CD4-positive, CD25-positive, alpha-beta regulatory T cell (primary cell): ENCODE measurements at regions not wholly inside any gene's neighbourhood (a gene's known extent, or its start where the extent isn't known, plus 50 kb on each side); places are given as distances from the start of the nearest gene placed in this dataset.
"Not testable (repeated sequence)": the region's sequence is repeated elsewhere in the genome, so short reads cannot be mapped to it uniquely, and the experiment has no call there.

Experiments used
- ATAC-seq, 2 donors: fragments of 150-1000 bp; cut with Tn5 transposase; one replicate each; pipeline ENCODE4 v1.10.0; 2021; ENCODE audit warnings: low read depth in 2 of 2, moderate number of reproducible peaks in 2 of 2, moderate library complexity in 1 of 2
- DNase-seq, 3 donors: peaks; one replicate each; pipeline versions ENCODE4 v3.0.0 to v3.0.0-alpha.2; 2012 to 2022; ENCODE audit warnings: mixed read lengths in 1 of 3
- H3K27ac ChIP-seq: one replicate; pipeline ENCODE4 v1.7.0; 2013; ENCODE audit warnings: mild to moderate bottlenecking, low read length; ENCODE audit not compliant: insufficient read depth, poor library complexity, severe bottlenecking
- H3K27me3 ChIP-seq: one replicate; pipeline ENCODE4 v1.7.0; 2013; ENCODE audit warnings: low read length; ENCODE audit not compliant: control insufficient read depth, insufficient read depth
- H3K36me3 ChIP-seq: one replicate; pipeline ENCODE4 v1.7.0; 2013; ENCODE audit warnings: mild to moderate bottlenecking, low read length, moderate library complexity; ENCODE audit not compliant: control insufficient read depth, insufficient read depth
- H3K4me1 ChIP-seq: 2 replicates; pipeline ENCODE4 v1.7.0; 2013; ENCODE audit warnings: mild to moderate bottlenecking, low read length; ENCODE audit not compliant: insufficient read depth, control insufficient read depth, poor library complexity, severe bottlenecking
- H3K4me3 ChIP-seq: one replicate; pipeline ENCODE4 v1.7.0; 2013; ENCODE audit warnings: low read depth, mild to moderate bottlenecking, low read length, moderate library complexity
- H3K9me3 ChIP-seq, 2 experiments: 1 replicate in 1 of 2; 2 replicates in 1 of 2; pipeline ENCODE4 v1.7.0; 2013; ENCODE audit warnings: low read length in 2 of 2, mild to moderate bottlenecking in 1 of 2, moderate library complexity in 1 of 2; ENCODE audit not compliant: control insufficient read depth in 2 of 2
- H3K27ac Mint-ChIP-seq, 3 donors: one replicate each; pipeline ENCODE4 v1.8.0; 2020 to 2022; ENCODE audit warnings: mild to moderate bottlenecking in 3 of 3, mixed read lengths in 3 of 3, moderate library complexity in 2 of 3
- H3K27me3 Mint-ChIP-seq: one replicate; pipeline ENCODE4 v1.8.0; 2022; ENCODE audit warnings: mild to moderate bottlenecking, mixed read lengths
- H3K36me3 Mint-ChIP-seq: one replicate; pipeline ENCODE4 v1.8.0; 2020; ENCODE audit warnings: mixed read lengths
- H3K4me1 Mint-ChIP-seq, 4 donors: one replicate each; pipeline ENCODE4 v1.8.0; 2020 to 2022; ENCODE audit warnings: mixed read lengths in 4 of 4, mild to moderate bottlenecking in 1 of 4
- H3K4me3 Mint-ChIP-seq, 4 donors: one replicate each; pipeline ENCODE4 v1.8.0; 2020 to 2022; ENCODE audit warnings: mild to moderate bottlenecking in 4 of 4, mixed read lengths in 4 of 4, moderate library complexity in 3 of 4
- H3K9me3 Mint-ChIP-seq, 7 donors: one replicate each; pipeline ENCODE4 v1.8.0; 2020 to 2022; ENCODE audit warnings: mixed read lengths in 7 of 7, mild to moderate bottlenecking in 3 of 7, moderate library complexity in 2 of 7

- H3K36me3 Mint-ChIP-seq, H3K4me3 ChIP-seq, H3K4me1 Mint-ChIP-seq, H3K36me3 ChIP-seq, DNase-seq, H3K27ac ChIP-seq, H3K9me3 Mint-ChIP-seq, H3K9me3 ChIP-seq, H3K4me3 Mint-ChIP-seq, H3K27me3 ChIP-seq, H3K27me3 Mint-ChIP-seq, H3K27ac Mint-ChIP-seq, H3K4me1 ChIP-seq, ATAC-seq: not testable (repeated sequence)
Observed at GRCh38 chr4:189566900-189567299, 373.8 kb upstream of the FRG1 start.

GRCh38 chr4:189579645-189580044 is 361.0 kb upstream of the FRG1 start:
- H3K4me1 Mint-ChIP-seq, H3K27ac Mint-ChIP-seq, ATAC-seq, H3K9me3 Mint-ChIP-seq, H3K27ac ChIP-seq, H3K27me3 ChIP-seq, H3K4me3 ChIP-seq, H3K36me3 Mint-ChIP-seq, H3K9me3 ChIP-seq, DNase-seq, H3K4me3 Mint-ChIP-seq, H3K27me3 Mint-ChIP-seq, H3K36me3 ChIP-seq, H3K4me1 ChIP-seq: not testable (repeated sequence)

GRCh38 chr4:189586908-189587632 is 353.6 kb upstream of the FRG1 start:
- not testable (repeated sequence) for H3K36me3 Mint-ChIP-seq, H3K9me3 ChIP-seq, DNase-seq, H3K9me3 Mint-ChIP-seq, H3K4me1 ChIP-seq, H3K27me3 Mint-ChIP-seq, ATAC-seq, H3K27ac ChIP-seq, H3K36me3 ChIP-seq, H3K4me3 ChIP-seq, H3K27me3 ChIP-seq, H3K4me1 Mint-ChIP-seq, H3K27ac Mint-ChIP-seq, H3K4me3 Mint-ChIP-seq

GRCh38 chr4:189589201-189589600 is 351.5 kb upstream of the FRG1 start:
- not testable (repeated sequence) for H3K27me3 Mint-ChIP-seq, H3K9me3 Mint-ChIP-seq, H3K9me3 ChIP-seq

GRCh38 chr4:189592890-189593289 is 347.8 kb upstream of the FRG1 start:
- Histone ChIP-seq H3K27me3 (no peaks in the 10 kb centered on the region), H3K27ac (no peak overlapping the region), H3K36me3 (no peaks in the 10 kb centered on the region), H3K4me1 (no peaks in the 10 kb centered on the region), H3K4me3 (no peak overlapping the region), H3K9me3 (peaks cover 0 to 3% of the 10 kb centered on the region in 2 experiments)
- H3K36me3 Mint-ChIP-seq: no peaks in the 10 kb centered on the region
- H3K27me3 Mint-ChIP-seq: no peaks in the 10 kb centered on the region
- H3K9me3 Mint-ChIP-seq: peaks cover 0 to 6% (median 0%) of the 10 kb centered on the region in 7 donors
- no peak overlapping the region for H3K27ac Mint-ChIP-seq
- H3K4me3 Mint-ChIP-seq: no peak overlapping the region
- DNase-seq: no peak
- no peak for ATAC-seq
- no peaks in the 10 kb centered on the region for H3K4me1 Mint-ChIP-seq

More at GRCh38 chr4:189589201-189589600, 351.5 kb upstream of the FRG1 start:
- not testable (repeated sequence) for H3K36me3 ChIP-seq, H3K27ac ChIP-seq, H3K27me3 ChIP-seq, H3K36me3 Mint-ChIP-seq, H3K4me3 Mint-ChIP-seq, H3K4me3 ChIP-seq, ATAC-seq, DNase-seq, H3K4me1 Mint-ChIP-seq, H3K27ac Mint-ChIP-seq, H3K4me1 ChIP-seq

GRCh38 chr4:189597341-189597740 is 343.3 kb upstream of the FRG1 start:
- Mint-ChIP-seq H3K9me3 (peaks cover 0 to 7% (median 2%) of the 10 kb centered on the region in 7 donors), H3K27ac (no peak overlapping the region), H3K27me3 (no peaks in the 10 kb centered on the region), H3K4me3 (no peak overlapping the region), H3K36me3 (no peaks in the 10 kb centered on the region), H3K4me1 (no peaks in the 10 kb centered on the region)
- Histone ChIP-seq H3K27ac (no peak overlapping the region), H3K4me3 (no peak overlapping the region), H3K4me1 (no peaks in the 10 kb centered on the region), H3K27me3 (no peaks in the 10 kb centered on the region), H3K9me3 (peaks cover 0 to 3% of the 10 kb centered on the region in 2 experiments), H3K36me3 (no peaks in the 10 kb centered on the region)
- ATAC-seq (no peak), DNase-seq (no peak)

GRCh38 chr4:189600264-189600663 is 340.4 kb upstream of the FRG1 start:
- H3K4me1 ChIP-seq: no peaks in the 10 kb centered on the region
- no peak overlapping the region for H3K27ac Mint-ChIP-seq
- H3K4me1 Mint-ChIP-seq: no peaks in the 10 kb centered on the region
- H3K9me3 ChIP-seq: peaks cover 0 to 3% of the 10 kb centered on the region in 2 experiments
- no peak overlapping the region for H3K27ac ChIP-seq
- no peak overlapping the region for H3K4me3 ChIP-seq
- H3K4me3 Mint-ChIP-seq: no peak overlapping the region
- H3K27me3 Mint-ChIP-seq: no peaks in the 10 kb centered on the region
- H3K36me3 Mint-ChIP-seq: no peaks in the 10 kb centered on the region
- ATAC-seq (peak in 1 of 2 donors; percentile 16), DNase-seq (no peak)
- no peaks in the 10 kb centered on the region for H3K36me3 ChIP-seq
- no peaks in the 10 kb centered on the region for H3K27me3 ChIP-seq
- peaks cover 0 to 5% (median 2%) of the 10 kb centered on the region in 7 donors for H3K9me3 Mint-ChIP-seq

- Histone ChIP-seq H3K4me1 (no peaks in the 10 kb centered on the region), H3K9me3 (peaks cover 0 to 3% of the 10 kb centered on the region in 2 experiments), H3K36me3 (no peaks in the 10 kb centered on the region), H3K27me3 (no peaks in the 10 kb centered on the region), H3K4me3 (no peak overlapping the region), H3K27ac (no peak overlapping the region)
- Mint-ChIP-seq H3K27me3 (no peaks in the 10 kb centered on the region), H3K4me1 (no peaks in the 10 kb centered on the region), H3K36me3 (no peaks in the 10 kb centered on the region), H3K4me3 (no peak overlapping the region), H3K9me3 (peaks cover 0 to 5% (median 2%) of the 10 kb centered on the region in 7 donors), H3K27ac (no peak overlapping the region)
- ATAC-seq (no peak), DNase-seq (no peak)
Observed at GRCh38 chr4:189600718-189601435, 339.8 kb upstream of the FRG1 start.
